PC-9 (cell line): ENCODE measurements at regions not wholly inside any gene's neighbourhood (a gene's known extent, or its start where the extent isn't known, plus 50 kb on each side); places are given as distances from the start of the nearest gene placed in this dataset.

Experiments
- BruUV-seq: library from RNA; stranded (reverse); fragments of 400-500 nt; replicated peaks from 2 replicates; lab custom pipeline; 2021; lab: Mats Ljungman, UMichigan
- CTCF ChIA-PET: fragments of 300-600 bp; sonication (Branson Sonifier 250); formaldehyde crosslinking; loops from one replicate; lab custom pipeline; 2022; ENCODE audit warnings: antibody characterized with exemption; lab: Charles Lee
- POLR2A ChIA-PET: fragments of 300-600 bp; sonication (Branson Sonifier 250); formaldehyde crosslinking; loops from one replicate; lab custom pipeline; 2022; ENCODE audit warnings: antibody characterized with exemption; ENCODE audit not compliant: unreplicated experiment; lab: Charles Lee
- DNase-seq, 2 experiments: peaks; one replicate each; pipeline versions ENCODE4 v3.0.0 to v3.0.0-alpha.2; 2015 to 2022; ENCODE audit warnings: mixed read lengths in 1 of 2
- H2AFZ ChIP-seq: fragments of 200-600 bp; sonication (generic); 2 replicates; pipeline ENCODE4 v1.8.1; 2017; ENCODE audit warnings: antibody characterized with exemption
- H3F3A ChIP-seq: fragments of 200-600 bp; sonication (generic); 2 replicates; pipeline ENCODE4 v1.8.1; 2017; ENCODE audit warnings: antibody characterized with exemption, mild to moderate bottlenecking, low read depth; ENCODE audit not compliant: insufficient read depth
- H3K27ac ChIP-seq: fragments of 200-600 bp; sonication (generic); 2 replicates; pipeline ENCODE4 v1.6.1; 2016; ENCODE audit warnings: mixed run types
- H3K27me3 ChIP-seq: fragments of 200-600 bp; sonication (generic); 2 replicates; pipeline ENCODE4 v1.6.1; 2016; ENCODE audit warnings: low read depth, mixed run types; ENCODE audit not compliant: insufficient read depth
- H3K36me3 ChIP-seq: fragments of 200-600 bp; sonication (generic); 2 replicates; pipeline ENCODE4 v1.6.1; 2016; ENCODE audit warnings: low read depth, mixed run types
- H3K4me1 ChIP-seq: fragments of 200-600 bp; sonication (generic); replicated peaks from 2 replicates; pipeline ENCODE4 v1.6.1; 2016; ENCODE audit warnings: mixed run types; ENCODE audit not compliant: insufficient read depth
- H3K4me2 ChIP-seq: fragments of 200-600 bp; sonication (generic); 2 replicates; pipeline ENCODE4 v1.6.1; 2017; ENCODE audit warnings: mixed run types
- H3K4me3 ChIP-seq: fragments of 200-600 bp; sonication (generic); 2 replicates; pipeline ENCODE4 v1.6.1; 2016; ENCODE audit warnings: mixed run types
- H3K79me2 ChIP-seq: fragments of 200-600 bp; sonication (generic); 2 replicates; pipeline ENCODE4 v1.6.1; 2017; ENCODE audit warnings: low read depth, mixed run types
- H3K9me2 ChIP-seq: fragments of 200-600 bp; sonication (generic); 2 replicates; pipeline ENCODE4 v1.8.1; 2017; ENCODE audit warnings: mild to moderate bottlenecking; ENCODE audit not compliant: insufficient read depth
- H3K9me3 ChIP-seq: fragments of 200-600 bp; sonication (generic); 2 replicates; pipeline ENCODE4 v1.8.1; 2016; ENCODE audit warnings: low read depth; ENCODE audit not compliant: insufficient read depth
- H4K20me1 ChIP-seq: fragments of 200-600 bp; sonication (generic); 2 replicates; pipeline ENCODE4 v1.8.1; 2017; ENCODE audit not compliant: insufficient read depth
- EZH2 ChIP-seq: fragments of 200-600 bp; sonication (generic); IDR thresholded peaks from 2 replicates; pipeline ENCODE4 v1.8.0; 2017; ENCODE audit warnings: antibody characterized with exemption, low read depth
- intact Hi-C: fragments of 100-400 bp; cut with micrococcal nuclease; formaldehyde crosslinking; loops from one replicate; pipeline ENCODE4 v1.10.0; 2022; ENCODE audit not compliant: unreplicated experiment
- TF ChIP-seq, protein P1 (sequence below): fragments of 200-600 bp; sonication (generic); conservative IDR thresholded peaks from 2 replicates; pipeline ENCODE4 v1.6.1; 2017; ENCODE audit warnings: mixed run types, antibody characterized with exemption, mild to moderate bottlenecking, moderate library complexity

DNA sequence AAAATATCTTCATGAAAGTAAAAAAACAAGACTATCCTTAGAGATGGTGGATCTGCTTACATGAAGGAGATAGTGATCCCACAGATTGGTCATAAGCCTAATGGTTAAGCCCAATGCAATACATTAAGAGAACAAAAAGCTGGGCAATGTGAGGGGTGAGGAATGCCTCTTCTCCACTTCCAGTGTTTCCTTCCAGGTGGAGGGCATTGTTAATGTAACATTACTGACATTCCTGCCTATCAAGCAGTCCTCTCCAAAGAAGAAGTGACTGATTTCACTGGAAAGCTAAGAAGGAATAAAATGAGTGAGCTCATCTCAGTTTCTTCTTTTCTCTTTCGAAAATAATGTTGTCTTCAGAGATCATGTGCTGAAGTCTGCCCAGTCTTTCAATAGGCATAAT, 207.8 kb downstream of the RAB38 start:
- TF ChIP-seq EZH2 = no peak
- TF ChIP-seq, protein P1, sequence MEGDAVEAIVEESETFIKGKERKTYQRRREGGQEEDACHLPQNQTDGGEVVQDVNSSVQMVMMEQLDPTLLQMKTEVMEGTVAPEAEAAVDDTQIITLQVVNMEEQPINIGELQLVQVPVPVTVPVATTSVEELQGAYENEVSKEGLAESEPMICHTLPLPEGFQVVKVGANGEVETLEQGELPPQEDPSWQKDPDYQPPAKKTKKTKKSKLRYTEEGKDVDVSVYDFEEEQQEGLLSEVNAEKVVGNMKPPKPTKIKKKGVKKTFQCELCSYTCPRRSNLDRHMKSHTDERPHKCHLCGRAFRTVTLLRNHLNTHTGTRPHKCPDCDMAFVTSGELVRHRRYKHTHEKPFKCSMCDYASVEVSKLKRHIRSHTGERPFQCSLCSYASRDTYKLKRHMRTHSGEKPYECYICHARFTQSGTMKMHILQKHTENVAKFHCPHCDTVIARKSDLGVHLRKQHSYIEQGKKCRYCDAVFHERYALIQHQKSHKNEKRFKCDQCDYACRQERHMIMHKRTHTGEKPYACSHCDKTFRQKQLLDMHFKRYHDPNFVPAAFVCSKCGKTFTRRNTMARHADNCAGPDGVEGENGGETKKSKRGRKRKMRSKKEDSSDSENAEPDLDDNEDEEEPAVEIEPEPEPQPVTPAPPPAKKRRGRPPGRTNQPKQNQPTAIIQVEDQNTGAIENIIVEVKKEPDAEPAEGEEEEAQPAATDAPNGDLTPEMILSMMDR = no peak
- Histone ChIP-seq H3K4me3 (no peak overlapping the region), H4K20me1 (no peaks in the 10 kb centered on the region), H3K79me2 (no peaks in the 10 kb centered on the region), H3K36me3 (no peaks in the 10 kb centered on the region), H2AFZ (no peak overlapping the region), H3K4me2 (no peak overlapping the region), H3K9me3 (no peaks in the 10 kb centered on the region), H3K4me1 (no peaks in the 10 kb centered on the region), H3F3A (no peaks in the 10 kb centered on the region), H3K27me3 (no peaks in the 10 kb centered on the region), H3K27ac (no peak overlapping the region), H3K9me2 (no peaks in the 10 kb centered on the region)
- intact Hi-C loops = no loop called here
- CTCF ChIA-PET = no interaction called here
- POLR2A ChIA-PET = no interaction called here
- no TSS peak for BruUV-seq
- no peak for DNase-seq

DNA sequence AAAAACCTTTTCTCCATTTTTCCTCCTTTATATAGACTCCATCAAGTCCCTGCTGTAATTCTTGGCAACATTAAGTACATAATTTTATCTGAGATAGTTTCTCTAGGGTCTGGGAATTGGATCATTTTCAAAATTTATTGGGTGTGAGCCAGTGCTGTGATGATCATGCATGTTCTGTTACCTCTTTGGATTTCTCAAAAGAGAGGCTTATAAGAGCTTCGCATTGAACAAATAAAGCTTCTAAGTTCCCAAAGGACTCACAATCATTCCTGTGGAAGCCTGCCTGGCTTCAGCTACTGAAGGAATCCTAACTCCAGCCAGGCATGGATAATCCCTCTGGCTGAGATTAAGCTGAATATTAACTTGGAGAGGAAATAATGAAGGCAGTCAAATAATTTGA, 208.5 kb downstream of the RAB38 start:
- DNase-seq = no peak
- no peaks in the 10 kb centered on the region for H3K9me2 ChIP-seq
- no peaks in the 10 kb centered on the region for H3K4me1 ChIP-seq
- H3K79me2 ChIP-seq = no peaks in the 10 kb centered on the region
- H3K9me3 ChIP-seq = no peaks in the 10 kb centered on the region
- no peaks in the 10 kb centered on the region for H4K20me1 ChIP-seq
- H2AFZ ChIP-seq = no peak overlapping the region
- no peak overlapping the region for H3K4me2 ChIP-seq
- no peak overlapping the region for H3K27ac ChIP-seq
- H3K4me3 ChIP-seq = no peak overlapping the region
- BruUV-seq = no TSS peak
- intact Hi-C loops = no loop called here
- H3K36me3 ChIP-seq = no peaks in the 10 kb centered on the region
- CTCF ChIA-PET = no interaction called here
- POLR2A ChIA-PET = no interaction called here
- H3F3A ChIP-seq = no peaks in the 10 kb centered on the region
- H3K27me3 ChIP-seq = no peaks in the 10 kb centered on the region
- TF ChIP-seq, protein P1 = no peak
- TF ChIP-seq EZH2 = no peak

DNA sequence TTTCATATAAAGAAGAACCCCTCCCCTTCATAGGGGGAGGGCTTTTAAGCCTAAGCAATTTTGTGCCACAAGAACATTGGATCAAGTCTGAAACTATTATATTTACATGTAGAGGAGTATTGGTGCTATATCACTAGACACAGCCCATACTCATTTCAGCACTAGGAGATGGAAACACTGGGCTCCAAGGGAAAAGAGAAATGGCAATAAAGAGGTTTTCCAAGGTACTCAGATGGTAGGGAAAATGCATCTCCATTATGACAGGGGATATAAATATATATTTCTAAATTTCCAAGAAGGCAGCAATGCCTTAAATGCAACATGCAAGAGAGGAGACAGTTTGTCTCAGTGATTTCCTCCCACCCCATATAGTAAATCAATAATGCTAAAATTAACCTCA, 209.0 kb downstream of the RAB38 start:
- H3K4me1 ChIP-seq = no peaks in the 10 kb centered on the region
- TF ChIP-seq, protein P1 = no peak
- TF ChIP-seq EZH2 = no peak
- H3K27me3 ChIP-seq = no peaks in the 10 kb centered on the region
- no peaks in the 10 kb centered on the region for H3K9me3 ChIP-seq
- no peak overlapping the region for H2AFZ ChIP-seq
- H3K4me3 ChIP-seq = no peak overlapping the region
- H3K79me2 ChIP-seq = no peaks in the 10 kb centered on the region
- ChIA-PET CTCF (no interaction called here), POLR2A (no interaction called here)
- no peak overlapping the region for H3K27ac ChIP-seq
- H3F3A ChIP-seq = no peaks in the 10 kb centered on the region
- BruUV-seq = no TSS peak
- no peaks in the 10 kb centered on the region for H3K36me3 ChIP-seq
- H4K20me1 ChIP-seq = no peaks in the 10 kb centered on the region
- no peak for DNase-seq
- no peaks in the 10 kb centered on the region for H3K9me2 ChIP-seq
- intact Hi-C loops = no loop called here
- no peak overlapping the region for H3K4me2 ChIP-seq
